Chondrocyte (in vitro differentiated cells): ENCODE measurements at regions not wholly inside any gene's neighbourhood (a gene's known extent, or its start where the extent isn't known, plus 50 kb on each side); places are given as distances from the start of the nearest gene placed in this dataset.

Source experiments
- DNase-seq: peaks from one replicate; pipeline ENCODE4 v3.0.0; 2021; ENCODE audit warnings: mixed read lengths, low spot score
- H3K27ac Mint-ChIP-seq: one replicate; pipeline ENCODE4 v1.8.0; 2021; ENCODE audit warnings: mild to moderate bottlenecking, moderate library complexity, mixed read lengths; ENCODE audit not compliant: unreplicated experiment
- H3K27me3 Mint-ChIP-seq: 2 replicates; pipeline ENCODE4 v1.8.0; 2021; ENCODE audit warnings: low read depth, mixed read lengths
- H3K36me3 Mint-ChIP-seq: 2 replicates; pipeline ENCODE4 v1.8.0; 2021; ENCODE audit warnings: low read depth, mixed read lengths
- H3K4me1 Mint-ChIP-seq: 2 replicates; pipeline ENCODE4 v1.8.0; 2021; ENCODE audit warnings: low read depth, mild to moderate bottlenecking, mixed read lengths
- H3K4me3 Mint-ChIP-seq: one replicate; pipeline ENCODE4 v1.8.0; 2021; ENCODE audit warnings: mild to moderate bottlenecking, moderate library complexity, mixed read lengths; ENCODE audit not compliant: unreplicated experiment
- H3K9me3 Mint-ChIP-seq: 2 replicates; pipeline ENCODE4 v1.8.0; 2021; ENCODE audit warnings: low read depth, mixed read lengths
- TF ChIP-seq, protein P1 (sequence below): fragments of 200-600 bp; sonication (generic); IDR thresholded peaks from 2 replicates; pipeline ENCODE4 v1.5.0; 2021; ENCODE audit warnings: antibody characterized with exemption, mild to moderate bottlenecking, moderate library complexity

DNA sequence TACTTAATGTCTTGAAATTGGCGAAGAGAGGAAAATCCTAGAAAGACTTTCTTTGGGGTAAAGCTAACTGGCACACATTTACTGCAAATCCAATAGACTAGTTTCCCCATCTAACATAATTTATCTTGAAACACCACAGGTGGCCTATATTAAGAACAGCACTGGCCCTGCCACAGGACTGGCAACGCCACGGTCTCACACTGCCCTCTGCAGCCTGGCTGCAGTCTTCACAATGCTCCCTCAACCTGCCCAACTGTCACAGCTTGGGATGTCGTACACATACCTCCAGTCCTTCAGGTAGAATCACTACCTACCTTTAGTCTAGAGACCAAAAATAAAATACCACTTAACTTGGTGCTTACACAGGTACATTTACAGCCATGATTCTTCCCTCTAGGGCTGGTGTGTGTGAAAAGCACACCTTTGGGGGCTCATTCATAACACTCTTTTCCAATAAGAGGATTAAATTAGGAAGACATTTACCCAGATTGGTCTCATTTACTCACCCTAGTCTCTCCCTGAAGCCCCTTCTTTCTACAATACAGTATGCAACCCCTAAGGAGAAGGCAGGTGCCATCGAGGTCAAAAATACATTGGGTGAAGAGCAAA is 222.2 kb downstream of the C1D start:
- H3K27ac Mint-ChIP-seq = no peak overlapping the region
- H3K4me1 Mint-ChIP-seq = peaks cover 3% of the 10 kb centered on the region
- no peaks in the 10 kb centered on the region for H3K27me3 Mint-ChIP-seq
- H3K36me3 Mint-ChIP-seq = no peaks in the 10 kb centered on the region
- H3K4me3 Mint-ChIP-seq = no peak overlapping the region
- DNase-seq = no peak
- no peaks in the 10 kb centered on the region for H3K9me3 Mint-ChIP-seq
- TF ChIP-seq, protein P1, sequence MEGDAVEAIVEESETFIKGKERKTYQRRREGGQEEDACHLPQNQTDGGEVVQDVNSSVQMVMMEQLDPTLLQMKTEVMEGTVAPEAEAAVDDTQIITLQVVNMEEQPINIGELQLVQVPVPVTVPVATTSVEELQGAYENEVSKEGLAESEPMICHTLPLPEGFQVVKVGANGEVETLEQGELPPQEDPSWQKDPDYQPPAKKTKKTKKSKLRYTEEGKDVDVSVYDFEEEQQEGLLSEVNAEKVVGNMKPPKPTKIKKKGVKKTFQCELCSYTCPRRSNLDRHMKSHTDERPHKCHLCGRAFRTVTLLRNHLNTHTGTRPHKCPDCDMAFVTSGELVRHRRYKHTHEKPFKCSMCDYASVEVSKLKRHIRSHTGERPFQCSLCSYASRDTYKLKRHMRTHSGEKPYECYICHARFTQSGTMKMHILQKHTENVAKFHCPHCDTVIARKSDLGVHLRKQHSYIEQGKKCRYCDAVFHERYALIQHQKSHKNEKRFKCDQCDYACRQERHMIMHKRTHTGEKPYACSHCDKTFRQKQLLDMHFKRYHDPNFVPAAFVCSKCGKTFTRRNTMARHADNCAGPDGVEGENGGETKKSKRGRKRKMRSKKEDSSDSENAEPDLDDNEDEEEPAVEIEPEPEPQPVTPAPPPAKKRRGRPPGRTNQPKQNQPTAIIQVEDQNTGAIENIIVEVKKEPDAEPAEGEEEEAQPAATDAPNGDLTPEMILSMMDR = peak; percentile 94

DNA sequence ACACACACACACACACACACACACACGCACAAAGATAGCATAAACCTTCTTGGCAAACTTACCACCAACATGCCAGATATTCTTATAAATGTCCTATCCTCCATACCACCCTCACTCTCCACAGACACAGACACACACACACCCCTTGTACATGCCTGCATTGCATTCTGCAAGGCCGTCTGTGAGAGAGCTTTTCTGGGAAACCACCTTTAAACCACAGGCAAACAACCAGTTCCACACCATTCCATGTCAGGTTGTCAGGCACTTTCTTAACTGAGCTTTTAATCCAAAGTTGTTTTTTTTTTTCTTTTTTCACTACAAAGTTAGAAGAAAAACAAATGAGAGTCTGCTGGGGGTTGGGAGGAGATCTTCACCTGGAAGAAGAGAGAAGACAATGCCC is 221.1 kb downstream of the C1D start:
- Mint-ChIP-seq H3K4me3 (no peak overlapping the region), H3K27ac (no peak overlapping the region), H3K27me3 (no peaks in the 10 kb centered on the region), H3K9me3 (no peaks in the 10 kb centered on the region), H3K36me3 (no peaks in the 10 kb centered on the region), H3K4me1 (peaks cover 13% of the 10 kb centered on the region)
- no peak for DNase-seq
- TF ChIP-seq, protein P1 = no peak

DNA sequence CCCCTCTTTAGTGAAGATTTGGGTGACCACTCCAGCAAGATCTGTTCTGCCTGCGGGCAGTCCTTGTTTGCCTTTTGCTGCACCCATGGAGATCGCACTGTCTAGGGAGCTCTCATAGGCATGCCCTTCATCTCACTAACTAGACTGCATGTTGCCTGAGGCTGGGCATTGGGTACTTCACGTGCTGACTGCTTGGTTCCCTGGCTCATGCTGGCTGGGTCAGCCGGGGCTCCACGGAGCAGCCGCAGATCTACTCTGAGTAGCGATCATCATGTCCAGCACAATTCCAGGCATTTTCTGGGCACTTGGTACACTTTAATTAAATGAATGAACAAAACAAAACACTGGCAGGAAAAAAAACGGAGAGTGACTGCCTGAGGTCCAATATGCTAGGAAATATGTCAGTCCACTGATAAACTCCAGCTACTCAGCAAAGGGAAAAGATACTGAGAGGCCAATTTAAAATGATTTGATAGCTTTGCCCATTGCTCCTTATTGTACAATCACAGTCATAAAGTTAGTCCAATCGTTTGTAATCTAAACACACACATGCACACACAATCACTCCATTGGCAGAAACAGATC is 220.3 kb downstream of the C1D start:
- H3K4me1 Mint-ChIP-seq = peaks cover 13% of the 10 kb centered on the region
- no peak overlapping the region for H3K27ac Mint-ChIP-seq
- H3K4me3 Mint-ChIP-seq = no peak overlapping the region
- no peaks in the 10 kb centered on the region for H3K27me3 Mint-ChIP-seq
- TF ChIP-seq, protein P1 = no peak
- no peaks in the 10 kb centered on the region for H3K36me3 Mint-ChIP-seq
- no peaks in the 10 kb centered on the region for H3K9me3 Mint-ChIP-seq
- DNase-seq = no peak

GRCh38 chr2:67844024-67844540 is 218.7 kb downstream of the C1D start:
- H3K27ac Mint-ChIP-seq = no peak overlapping the region
- no peaks in the 10 kb centered on the region for H3K36me3 Mint-ChIP-seq
- H3K4me3 Mint-ChIP-seq = no peak overlapping the region
- H3K9me3 Mint-ChIP-seq = no peaks in the 10 kb centered on the region
- DNase-seq = no peak
- peaks cover 13% of the 10 kb centered on the region for H3K4me1 Mint-ChIP-seq
- TF ChIP-seq, protein P1 = no peak
- no peaks in the 10 kb centered on the region for H3K27me3 Mint-ChIP-seq

DNA sequence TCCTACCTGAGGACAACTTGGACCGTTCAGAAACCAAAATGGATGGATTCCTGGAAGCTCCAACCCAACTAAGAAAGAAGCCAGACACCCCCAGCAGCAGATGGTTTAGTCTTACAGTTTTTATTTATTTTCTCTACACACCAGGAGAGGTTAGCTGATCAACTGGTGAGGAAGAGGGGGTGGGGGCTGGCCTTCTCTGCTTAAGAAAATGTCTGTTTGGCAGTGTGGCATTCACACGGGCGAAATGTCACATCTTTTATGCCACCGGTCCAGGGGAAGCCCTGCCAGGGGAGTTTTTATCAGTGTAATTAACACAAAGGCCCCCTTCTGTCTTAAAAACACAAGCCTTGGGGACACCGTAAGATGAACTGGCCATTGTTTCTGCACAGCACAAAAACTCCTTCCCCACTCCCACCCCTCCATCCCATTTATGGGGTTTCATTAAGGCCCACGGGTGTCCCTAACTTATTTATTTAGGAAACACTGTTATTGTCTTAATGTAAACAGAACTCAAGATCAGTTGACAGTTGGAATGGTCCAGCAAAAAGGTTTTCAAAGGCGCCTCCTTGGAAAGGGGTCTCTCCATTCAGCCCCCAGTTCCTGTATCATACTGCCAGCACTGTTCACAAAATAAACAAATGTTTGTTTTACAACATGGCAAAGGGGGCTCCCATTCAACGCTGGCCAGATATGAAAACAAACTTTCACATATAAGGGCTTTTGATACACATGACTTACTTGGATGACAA is 217.0 kb downstream of the C1D start:
- peak overlapping the region; percentile 67 for H3K4me3 Mint-ChIP-seq
- no peaks in the 10 kb centered on the region for H3K9me3 Mint-ChIP-seq
- peaks cover 17% of the 10 kb centered on the region for H3K4me1 Mint-ChIP-seq
- no peak for DNase-seq
- TF ChIP-seq, protein P1 = no peak
- no peaks in the 10 kb centered on the region for H3K36me3 Mint-ChIP-seq
- H3K27me3 Mint-ChIP-seq = no peaks in the 10 kb centered on the region
- peak overlapping the region; percentile 79 for H3K27ac Mint-ChIP-seq
